Transverse colon (tissue), 4 donors: ENCODE measurements at regions not wholly inside any gene's neighbourhood (a gene's known extent, or its start where the extent isn't known, plus 50 kb on each side); places are given as distances from the start of the nearest gene placed in this dataset.

ENCODE experiments used
- POLR2A ChIP-seq: fragments of 450-650 bp; IDR thresholded peaks from one replicate; pipeline ENCODE4 v1.6.1; 2016; ENCODE audit warnings: antibody characterized with exemption, mild to moderate bottlenecking, moderate library complexity
- POLR2AphosphoS5 ChIP-seq, 3 donors: sonication (generic); formaldehyde crosslinking; IDR thresholded peaks; one replicate each; pipeline ENCODE4 v1.6.1; 2016; ENCODE audit warnings: antibody characterized with exemption in 3 of 3
- TF ChIP-seq, protein P1 (sequence below), 5 experiments: fragments of 200-600 bp in 3 of 5; fragments of 450-650 bp in 2 of 5; sonication (generic) in 3 of 5; IDR thresholded peaks; 1 replicate in 2 of 5; 2 replicates in 3 of 5; pipeline ENCODE4 v1.5.1; 2016 to 2017; ENCODE audit warnings: antibody characterized with exemption in 5 of 5, inconsistent platforms in 3 of 5, mild to moderate bottlenecking in 2 of 5, moderate library complexity in 1 of 5

GRCh38 chr4:79249881-79250503 is 75.9 kb downstream of the NAA11 start:
- no peak for TF ChIP-seq POLR2AphosphoS5 (IDR thresholded peaks at IDR 0.05)
- TF ChIP-seq, protein P1, sequence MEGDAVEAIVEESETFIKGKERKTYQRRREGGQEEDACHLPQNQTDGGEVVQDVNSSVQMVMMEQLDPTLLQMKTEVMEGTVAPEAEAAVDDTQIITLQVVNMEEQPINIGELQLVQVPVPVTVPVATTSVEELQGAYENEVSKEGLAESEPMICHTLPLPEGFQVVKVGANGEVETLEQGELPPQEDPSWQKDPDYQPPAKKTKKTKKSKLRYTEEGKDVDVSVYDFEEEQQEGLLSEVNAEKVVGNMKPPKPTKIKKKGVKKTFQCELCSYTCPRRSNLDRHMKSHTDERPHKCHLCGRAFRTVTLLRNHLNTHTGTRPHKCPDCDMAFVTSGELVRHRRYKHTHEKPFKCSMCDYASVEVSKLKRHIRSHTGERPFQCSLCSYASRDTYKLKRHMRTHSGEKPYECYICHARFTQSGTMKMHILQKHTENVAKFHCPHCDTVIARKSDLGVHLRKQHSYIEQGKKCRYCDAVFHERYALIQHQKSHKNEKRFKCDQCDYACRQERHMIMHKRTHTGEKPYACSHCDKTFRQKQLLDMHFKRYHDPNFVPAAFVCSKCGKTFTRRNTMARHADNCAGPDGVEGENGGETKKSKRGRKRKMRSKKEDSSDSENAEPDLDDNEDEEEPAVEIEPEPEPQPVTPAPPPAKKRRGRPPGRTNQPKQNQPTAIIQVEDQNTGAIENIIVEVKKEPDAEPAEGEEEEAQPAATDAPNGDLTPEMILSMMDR (IDR thresholded peaks at IDR 0.05) = no peak
- no peak for TF ChIP-seq POLR2A
